ENCODE measurements at regions not wholly inside any gene's neighbourhood (a gene's known extent, or its start where the extent isn't known, plus 50 kb on each side); places are given as distances from the start of the nearest gene placed in this dataset.

DNA sequence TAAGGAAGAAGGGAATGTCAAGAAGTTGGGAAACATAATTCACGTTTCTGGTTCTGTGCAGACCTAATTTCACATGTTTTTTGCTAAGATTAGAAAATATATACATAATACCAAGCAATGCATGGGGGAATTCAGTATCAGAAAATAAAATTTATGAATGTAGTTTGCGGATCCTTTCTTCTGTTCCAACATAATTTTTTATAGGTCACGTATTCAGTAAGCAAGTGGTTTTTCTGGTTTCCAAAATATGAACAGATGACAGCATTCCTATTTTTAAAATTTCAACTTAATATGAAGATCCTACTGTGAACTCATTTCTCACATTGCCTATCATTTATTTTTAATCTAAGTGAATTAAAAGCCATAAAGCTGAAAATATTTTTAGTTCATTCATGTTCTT, 560.0 kb upstream of the NRG3 start:
- no peak for TF ChIP-seq CTCF (IDR thresholded peaks at IDR 0.05)
- TF ChIP-seq POLR2A (IDR thresholded peaks at IDR 0.05) = no peak
